DOHH2 (cell line): ENCODE measurements at regions not wholly inside any gene's neighbourhood (a gene's known extent, or its start where the extent isn't known, plus 50 kb on each side); places are given as distances from the start of the nearest gene placed in this dataset.
"Not testable (repeated sequence)": the region's sequence is repeated elsewhere in the genome, so short reads cannot be mapped to it uniquely, and the experiment has no call there.

Experiments
- H3F3A ChIP-seq: fragments of 200-600 bp; sonication (generic), shearing (Covaris generic); 2 replicates; pipeline ENCODE4 v1.6.0; 2016; ENCODE audit warnings: antibody characterized with exemption, mild to moderate bottlenecking; ENCODE audit not compliant: control insufficient read depth, insufficient read depth
- H3K27ac ChIP-seq: fragments of 200-600 bp; sonication (generic); 2 replicates; pipeline ENCODE4 v1.5.1; 2014; ENCODE audit warnings: low read depth, mild to moderate bottlenecking, low read length, moderate library complexity
- H3K27me3 ChIP-seq: fragments of 200-600 bp; sonication (generic); 2 replicates; pipeline ENCODE4 v1.6.1; 2014; ENCODE audit warnings: mild to moderate bottlenecking, low read length, mixed read lengths; ENCODE audit not compliant: control insufficient read depth
- H3K36me3 ChIP-seq: fragments of 200-600 bp; sonication (generic); 2 replicates; pipeline ENCODE4 v1.6.1; 2014; ENCODE audit warnings: mild to moderate bottlenecking, low read length, moderate library complexity, mixed read lengths; ENCODE audit not compliant: control insufficient read depth
- H3K4me1 ChIP-seq: fragments of 200-600 bp; sonication (generic); 2 replicates; pipeline ENCODE4 v1.6.1; 2014; ENCODE audit warnings: mild to moderate bottlenecking, low read length, mixed read lengths; ENCODE audit not compliant: control insufficient read depth
- H3K4me2 ChIP-seq: fragments of 200-600 bp; sonication (generic); 2 replicates; pipeline ENCODE4 v1.6.0; 2014; ENCODE audit warnings: mild to moderate bottlenecking, low read length, moderate library complexity
- H3K4me3 ChIP-seq: fragments of 200-600 bp; sonication (generic); 2 replicates; pipeline ENCODE4 v1.5.1; 2014; ENCODE audit warnings: mild to moderate bottlenecking, low read length, mixed read lengths
- H3K79me2 ChIP-seq: fragments of 200-600 bp; sonication (generic); 2 replicates; pipeline ENCODE4 v1.6.1; 2014; ENCODE audit warnings: mild to moderate bottlenecking, low read length, mixed read lengths; ENCODE audit not compliant: control insufficient read depth
- H3K9me2 ChIP-seq: fragments of 200-600 bp; sonication (generic); replicated peaks from 2 replicates; pipeline ENCODE4 v1.6.1; 2014; ENCODE audit warnings: mild to moderate bottlenecking, low read length, mixed read lengths; ENCODE audit not compliant: control insufficient read depth
- H3K9me3 ChIP-seq: fragments of 200-600 bp; sonication (generic); 2 replicates; pipeline ENCODE4 v1.6.1; 2014; ENCODE audit warnings: antibody characterized with exemption, low read length, mixed read lengths; ENCODE audit not compliant: control insufficient read depth, insufficient read depth
- H4K20me1 ChIP-seq: fragments of 200-600 bp; sonication (generic); 2 replicates; pipeline ENCODE4 v1.6.0; 2014; ENCODE audit warnings: low read depth, mild to moderate bottlenecking, antibody characterized with exemption, low read length, moderate library complexity; ENCODE audit not compliant: control insufficient read depth, insufficient read depth
- CTCF ChIP-seq: fragments of 200-600 bp; sonication (generic); IDR thresholded peaks from one replicate; pipeline ENCODE4 v1.5.1; 2014; ENCODE audit warnings: antibody characterized with exemption, mild to moderate bottlenecking, low read depth, low read length; ENCODE audit not compliant: poor library complexity, severe bottlenecking
- EZH2phosphoT487 ChIP-seq: fragments of 200-600 bp; sonication (generic); IDR thresholded peaks from 2 replicates; pipeline ENCODE4 v1.6.1; 2017; ENCODE audit warnings: borderline replicate concordance, mild to moderate bottlenecking, antibody characterized with exemption, low read length, moderate library complexity, mixed read lengths

GRCh38 chr6:137303441-137303840, 84.3 kb upstream of the IFNGR1 start:
- H3K4me2 ChIP-seq: no peak overlapping the region

GRCh38 chr6:137299681-137300080, 80.5 kb upstream of the IFNGR1 start:
- H4K20me1 ChIP-seq: no peaks in the 10 kb centered on the region
- no peak overlapping the region for H3K4me2 ChIP-seq
- H3K9me2 ChIP-seq: no peaks in the 10 kb centered on the region
- no peaks in the 10 kb centered on the region for H3K4me1 ChIP-seq
- no peaks in the 10 kb centered on the region for H3K36me3 ChIP-seq
- H3K79me2 ChIP-seq: no peaks in the 10 kb centered on the region
- no peak overlapping the region for H3K4me3 ChIP-seq
- H3F3A ChIP-seq: no peaks in the 10 kb centered on the region
- H3K9me3 ChIP-seq: no peaks in the 10 kb centered on the region; the same call in 1 of the 2 replicates
- no peak overlapping the region for H3K27ac ChIP-seq
- TF ChIP-seq EZH2phosphoT487: no peak
- TF ChIP-seq CTCF: no peak
- H3K27me3 ChIP-seq: no peaks in the 10 kb centered on the region

More at GRCh38 chr6:137303441-137303840, 84.3 kb upstream of the IFNGR1 start:
- no peaks in the 10 kb centered on the region; the same call in 1 of the 2 replicates for H3K9me3 ChIP-seq
- no peaks in the 10 kb centered on the region for H3K9me2 ChIP-seq
- H3K27ac ChIP-seq: no peak overlapping the region
- TF ChIP-seq EZH2phosphoT487: no peak
- no peak for TF ChIP-seq CTCF
- peaks cover 23% of the 10 kb centered on the region for H3K4me1 ChIP-seq
- no peaks in the 10 kb centered on the region for H3K27me3 ChIP-seq
- H3K79me2 ChIP-seq: no peaks in the 10 kb centered on the region
- H3K36me3 ChIP-seq: no peaks in the 10 kb centered on the region
- no peak overlapping the region for H3K4me3 ChIP-seq
- no peaks in the 10 kb centered on the region for H4K20me1 ChIP-seq
- H3F3A ChIP-seq: no peaks in the 10 kb centered on the region

- TF ChIP-seq CTCF (no peak), EZH2phosphoT487 (no peak)
- H3K79me2 ChIP-seq: no peaks in the 10 kb centered on the region
- H3K36me3 ChIP-seq: no peaks in the 10 kb centered on the region
- H4K20me1 ChIP-seq: no peaks in the 10 kb centered on the region
- H3K4me1 ChIP-seq: no peaks in the 10 kb centered on the region
- no peak overlapping the region for H3K4me3 ChIP-seq
- H3F3A ChIP-seq: no peaks in the 10 kb centered on the region
- H3K4me2 ChIP-seq: no peak overlapping the region
- H3K27ac ChIP-seq: no peak overlapping the region
- H3K27me3 ChIP-seq: no peaks in the 10 kb centered on the region
- H3K9me3 ChIP-seq: no peaks in the 10 kb centered on the region; the same call in 1 of the 2 replicates
- H3K9me2 ChIP-seq: no peaks in the 10 kb centered on the region
Measured at GRCh38 chr6:137297887-137298286, 78.7 kb upstream of the IFNGR1 start.

GRCh38 chr6:137292326-137292725, 73.1 kb upstream of the IFNGR1 start:
- H4K20me1 ChIP-seq, H3K4me1 ChIP-seq, H3K27ac ChIP-seq, H3K27me3 ChIP-seq, H3K9me2 ChIP-seq, H3F3A ChIP-seq, H3K36me3 ChIP-seq, H3K79me2 ChIP-seq, H3K9me3 ChIP-seq, H3K4me3 ChIP-seq, H3K4me2 ChIP-seq: not testable (repeated sequence)
